HTERT RPE-1 (cell line): ENCODE measurements at regions not wholly inside any gene's neighbourhood (a gene's known extent, or its start where the extent isn't known, plus 50 kb on each side); places are given as distances from the start of the nearest gene placed in this dataset.

Source experiments
- in situ Hi-C: fragments of 300-500 bp; cut with MboI; formaldehyde crosslinking; loops from 4 replicates; pipeline ENCODE4 v1.14.3; 2020; ENCODE audit warnings: low sequenced_read_pairs

DNA sequence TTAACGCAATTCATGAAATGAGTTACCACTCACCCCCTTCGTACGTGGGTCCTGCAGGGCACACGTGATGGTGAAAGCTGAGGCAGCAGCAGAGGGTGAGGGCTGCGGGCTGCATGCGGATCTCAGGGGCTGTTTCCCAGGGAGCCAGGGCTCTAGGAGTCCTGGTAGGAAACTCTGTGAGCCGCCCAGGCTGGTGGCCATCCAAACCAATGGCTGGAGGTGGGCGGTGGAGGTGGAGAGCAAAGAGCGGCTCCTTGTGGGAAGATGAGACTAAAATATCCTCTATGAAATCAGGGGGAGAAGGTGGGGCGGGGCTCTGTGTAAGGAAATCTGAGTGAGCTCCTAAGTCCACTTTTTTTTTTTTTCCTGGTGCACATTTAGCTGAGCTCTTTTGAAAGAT lies 120.1 kb upstream of the SLC1A4 start:
- in situ Hi-C loops, result no loop called here

DNA sequence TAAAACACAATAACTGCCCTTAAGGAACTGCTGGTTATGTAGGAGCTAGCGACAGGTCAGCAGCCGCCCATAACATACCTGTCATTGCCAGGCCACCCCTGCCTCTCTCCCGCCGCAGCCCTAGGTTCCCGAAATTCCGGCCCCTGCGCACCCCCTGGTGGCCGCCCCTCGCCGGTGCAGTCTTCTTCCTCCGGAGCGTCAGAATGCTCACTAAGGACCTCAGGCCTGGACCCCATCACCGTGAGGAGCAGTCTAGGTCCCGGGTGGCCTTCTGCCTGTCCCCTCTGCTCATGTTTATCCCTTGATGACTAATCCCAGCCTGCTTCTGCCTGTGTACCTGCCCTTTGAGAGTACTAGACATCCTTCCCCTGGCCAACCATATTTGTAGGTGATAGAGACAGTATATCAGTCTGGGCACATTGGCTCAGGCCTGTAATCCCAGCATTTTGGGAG lies 115.7 kb upstream of the SLC1A4 start:
- in situ Hi-C loops, result no loop called here

DNA sequence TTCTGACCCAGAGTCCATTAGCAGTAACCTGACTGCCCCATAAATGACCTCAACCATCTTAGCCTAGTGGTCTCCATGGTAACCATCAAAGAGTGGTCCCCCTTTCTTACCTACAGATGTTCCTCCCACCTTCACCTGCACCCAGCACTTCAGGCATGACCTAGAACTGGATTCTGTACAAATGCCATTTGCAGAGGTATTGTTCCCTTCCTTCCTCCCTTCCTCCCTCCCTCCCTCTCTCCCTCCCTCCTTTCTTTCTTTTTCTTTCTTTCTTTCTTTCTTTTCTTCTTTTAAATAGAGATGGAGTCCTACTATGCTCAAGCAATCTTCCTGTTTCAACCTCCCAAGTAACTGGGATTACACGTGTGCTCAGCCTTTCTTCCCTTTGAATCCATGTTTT lies 114.6 kb upstream of the SLC1A4 start:
- in situ Hi-C loops, result no loop called here

DNA sequence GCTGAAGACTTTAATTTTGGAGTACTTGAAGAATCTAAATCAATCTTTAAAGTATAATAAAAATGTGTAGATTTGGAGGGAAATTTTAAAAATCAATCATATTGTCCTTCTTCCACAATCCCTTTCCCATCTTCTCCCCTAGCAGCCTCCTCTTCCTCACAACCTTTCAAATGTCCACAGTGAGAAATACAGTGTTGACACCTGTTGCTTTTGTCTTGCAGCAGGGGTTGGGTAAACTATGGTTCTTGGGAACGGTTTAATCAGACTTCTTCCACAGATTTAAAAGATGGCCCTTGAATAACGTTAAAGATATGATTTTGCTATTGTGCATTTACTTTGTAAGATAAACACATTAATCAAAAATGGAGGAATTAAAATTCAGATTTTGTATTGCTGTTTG lies 113.8 kb upstream of the SLC1A4 start:
- in situ Hi-C loops, result loop anchor here (25.0 kb wide), 1 partner anchor 288 kb away; no protein-coding TSS in a partner anchor

DNA sequence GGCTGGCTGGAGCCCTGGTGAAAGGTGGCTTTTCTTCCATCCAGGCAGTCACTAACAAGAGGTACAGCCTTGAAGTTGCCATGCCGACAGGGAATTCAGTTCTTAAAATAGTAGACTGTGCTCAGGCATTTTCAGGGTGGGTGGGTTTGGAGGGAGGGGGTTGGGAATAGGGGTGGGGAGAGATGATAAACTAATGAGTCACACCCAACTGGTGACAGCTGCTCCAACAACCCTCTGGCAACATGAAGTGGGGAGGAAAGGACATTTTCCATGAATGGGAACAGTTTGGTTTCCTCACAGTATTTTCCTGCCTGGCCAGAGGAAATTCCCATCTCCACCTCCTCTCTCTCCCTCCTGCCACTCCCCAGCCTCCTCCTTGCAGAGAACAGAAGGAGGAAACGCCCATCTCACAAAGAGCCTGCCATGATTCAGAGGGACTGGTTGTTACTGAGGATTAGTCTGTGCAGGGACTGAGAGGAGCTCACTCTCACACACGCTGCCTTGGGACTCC lies 113.0 kb upstream of the SLC1A4 start:
- in situ Hi-C loops, result loop anchor here (25.0 kb wide), 1 partner anchor 289 kb away; no protein-coding TSS in a partner anchor

DNA sequence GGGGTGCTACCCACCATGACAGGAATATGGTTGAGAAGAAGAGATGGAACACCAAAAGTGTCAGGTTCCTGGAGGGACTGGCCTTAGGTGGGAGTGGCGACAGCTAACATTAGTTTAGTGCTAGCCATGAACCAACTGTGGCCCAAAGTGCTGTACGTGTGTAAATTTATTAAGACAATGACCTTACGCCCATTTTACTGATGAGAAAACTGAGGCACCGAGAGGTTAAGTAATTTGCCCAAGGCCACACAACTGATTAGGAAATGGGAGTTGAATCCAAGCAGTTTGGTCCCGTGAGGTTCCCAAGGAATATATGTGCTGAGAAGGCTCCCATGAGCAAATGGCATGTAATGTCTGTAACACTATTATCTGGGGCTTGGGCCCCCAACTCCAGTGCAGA lies 109.5 kb upstream of the SLC1A4 start:
- in situ Hi-C loops, result loop anchor here (25.0 kb wide), 1 partner anchor 292 kb away; no protein-coding TSS in a partner anchor

DNA sequence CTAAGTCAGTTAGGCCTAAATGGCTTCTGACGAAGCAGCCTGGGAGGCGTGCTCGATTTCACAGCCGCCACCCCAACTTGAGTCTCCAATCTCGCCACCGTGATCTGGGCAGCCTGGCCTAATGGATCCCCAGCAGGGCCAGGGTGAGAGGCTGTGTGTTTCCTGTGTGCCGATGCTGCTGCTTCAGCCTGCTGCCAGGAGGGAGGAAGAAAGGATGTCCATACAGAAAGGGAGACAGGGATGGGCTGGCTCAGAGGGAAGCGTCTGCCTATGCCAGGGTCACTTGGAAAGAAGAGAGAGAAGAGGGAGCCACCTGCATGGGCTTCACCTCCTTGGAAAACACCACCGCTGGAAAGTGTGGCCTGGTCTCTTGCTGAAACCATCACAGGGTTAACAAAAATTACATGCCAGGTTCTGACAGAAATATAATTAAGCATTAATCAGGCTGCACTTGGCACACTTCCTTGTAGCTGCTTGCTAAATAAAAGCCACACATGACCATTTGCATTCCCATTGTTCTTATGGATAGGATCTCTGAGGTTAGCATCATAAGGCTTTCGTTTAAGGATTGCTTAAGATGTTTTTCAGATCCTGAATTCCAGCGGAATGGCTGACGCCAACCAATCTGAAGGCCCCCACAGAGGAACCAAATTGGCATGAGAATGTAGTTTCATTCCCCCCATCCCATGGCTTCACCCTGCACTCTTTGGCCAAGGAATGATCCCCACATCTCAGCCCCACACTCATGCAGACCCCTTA lies 108.8 kb upstream of the SLC1A4 start:
- in situ Hi-C loops, result loop anchor here (25.0 kb wide), 1 partner anchor 293 kb away; no protein-coding TSS in a partner anchor

DNA sequence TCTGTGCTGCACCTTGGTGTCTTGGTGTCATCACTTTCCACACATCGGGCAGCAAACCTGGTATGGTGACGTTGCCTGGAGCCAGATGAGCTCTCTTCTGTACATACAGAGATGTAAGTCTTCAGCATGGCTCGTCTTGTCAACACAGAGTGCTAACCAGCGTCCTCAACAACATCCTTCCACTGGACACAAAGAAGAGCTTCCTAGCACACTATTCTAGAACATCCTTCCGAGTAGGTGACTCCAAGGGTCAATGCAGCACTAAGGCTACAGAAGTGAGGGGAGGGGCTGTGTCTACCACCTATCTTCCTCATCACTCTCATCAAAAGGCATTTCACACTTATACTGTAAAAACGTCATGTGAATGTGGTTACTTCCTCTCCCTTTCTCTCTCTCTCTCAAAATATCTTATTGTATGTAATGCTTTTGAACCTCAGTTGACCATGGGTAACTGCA lies 108.1 kb upstream of the SLC1A4 start:
- in situ Hi-C loops, result loop anchor here (25.0 kb wide), 1 partner anchor 294 kb away; no protein-coding TSS in a partner anchor

DNA sequence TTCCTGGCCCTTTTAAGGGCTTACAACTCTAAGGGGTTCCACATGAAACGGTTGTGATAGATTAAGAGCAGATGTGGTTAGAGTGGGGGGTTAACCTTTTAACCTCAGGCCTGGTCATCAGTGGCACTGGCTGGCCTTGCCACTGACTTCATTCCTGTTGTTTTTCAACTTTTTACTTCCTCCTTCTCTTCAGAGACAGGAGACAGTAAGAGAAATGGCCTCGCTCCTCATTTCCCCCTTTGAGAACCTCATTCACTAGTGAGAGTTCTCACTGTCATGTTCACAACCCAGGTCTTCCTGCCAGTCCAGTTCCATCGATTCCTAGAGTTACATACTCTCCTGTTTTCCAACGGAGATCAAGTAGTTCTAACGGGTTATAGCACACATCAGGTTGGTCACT lies 101.6 kb upstream of the SLC1A4 start:
- in situ Hi-C loops, result loop anchor here (25.0 kb wide), 1 partner anchor 300 kb away; no protein-coding TSS in a partner anchor

DNA sequence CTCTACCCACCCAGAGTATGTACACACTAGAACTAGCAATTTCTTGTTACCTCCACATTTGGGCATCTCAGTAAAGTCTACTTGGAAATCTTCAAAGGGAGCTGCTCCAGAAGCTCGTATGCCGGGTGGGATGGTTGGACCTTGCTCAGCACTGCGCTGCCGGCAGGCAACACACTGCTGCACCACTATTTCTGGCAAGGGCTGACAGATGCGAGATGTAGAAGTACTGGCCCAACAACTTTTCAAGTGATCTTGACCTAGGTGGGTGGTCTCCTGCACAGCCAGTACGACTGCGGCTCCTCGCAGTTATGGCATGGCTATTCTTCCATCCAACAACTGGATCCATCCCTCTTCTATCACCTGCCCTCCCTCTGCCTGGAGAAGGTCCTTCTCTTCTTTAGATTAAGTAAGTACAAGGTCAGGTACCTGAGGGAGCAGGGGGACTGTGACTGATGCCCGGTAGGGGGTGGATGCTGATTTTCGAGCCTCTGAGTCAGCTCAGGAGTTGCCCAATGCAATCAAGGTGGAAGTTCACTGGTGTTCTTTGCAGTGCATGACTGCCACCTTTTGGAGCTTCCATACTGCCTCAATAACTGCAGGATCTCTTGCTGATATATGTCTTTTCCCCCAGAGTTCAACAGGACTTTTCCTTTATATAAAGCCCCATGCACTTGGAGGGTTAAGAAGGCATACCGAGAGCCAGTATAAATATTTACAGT lies 100.4 kb upstream of the SLC1A4 start:
- in situ Hi-C loops, result loop anchor here (25.0 kb wide), 1 partner anchor 301 kb away; no protein-coding TSS in a partner anchor

DNA sequence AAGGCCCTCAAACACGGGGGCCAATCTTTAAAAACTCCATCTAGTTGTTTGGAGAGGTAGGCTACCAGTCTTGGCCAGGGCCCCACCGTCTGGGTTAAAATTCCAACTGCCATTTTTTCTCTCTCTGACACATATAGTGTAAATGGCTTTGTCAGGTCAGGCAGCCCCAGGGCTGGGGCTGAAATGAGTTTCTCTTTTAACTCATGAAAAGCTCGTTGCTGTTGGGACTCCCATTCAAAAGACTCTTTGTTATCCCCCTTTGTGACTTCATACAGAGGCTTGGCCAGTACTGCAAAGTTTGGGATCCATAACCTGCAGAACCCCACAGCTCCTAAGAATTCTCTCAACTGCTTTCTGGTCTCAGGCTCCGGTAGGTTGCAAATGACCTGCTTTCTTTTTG lies 99.4 kb upstream of the SLC1A4 start:
- in situ Hi-C loops, result loop anchor here (25.0 kb wide), 1 partner anchor 303 kb away; no protein-coding TSS in a partner anchor

DNA sequence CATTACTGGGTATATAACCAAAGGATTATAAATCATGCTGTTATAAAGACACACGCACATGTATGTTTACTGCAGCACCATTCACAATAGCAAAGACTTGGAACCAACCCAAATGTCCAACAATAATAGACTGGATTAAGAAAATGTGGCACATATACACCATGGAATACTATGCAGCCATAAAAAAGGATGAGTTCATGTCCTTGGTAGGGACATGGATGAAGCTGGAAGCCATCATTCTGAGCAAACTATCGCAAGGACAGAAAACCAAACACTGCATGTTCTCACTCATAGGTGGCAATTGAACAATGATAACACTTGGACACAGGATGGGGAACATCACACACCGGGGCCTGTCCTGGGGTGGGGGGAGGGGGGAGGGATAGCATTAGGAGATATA lies 92.6 kb upstream of the SLC1A4 start:
- in situ Hi-C loops, result loop anchor here (25.0 kb wide), 1 partner anchor 309 kb away; no protein-coding TSS in a partner anchor

DNA sequence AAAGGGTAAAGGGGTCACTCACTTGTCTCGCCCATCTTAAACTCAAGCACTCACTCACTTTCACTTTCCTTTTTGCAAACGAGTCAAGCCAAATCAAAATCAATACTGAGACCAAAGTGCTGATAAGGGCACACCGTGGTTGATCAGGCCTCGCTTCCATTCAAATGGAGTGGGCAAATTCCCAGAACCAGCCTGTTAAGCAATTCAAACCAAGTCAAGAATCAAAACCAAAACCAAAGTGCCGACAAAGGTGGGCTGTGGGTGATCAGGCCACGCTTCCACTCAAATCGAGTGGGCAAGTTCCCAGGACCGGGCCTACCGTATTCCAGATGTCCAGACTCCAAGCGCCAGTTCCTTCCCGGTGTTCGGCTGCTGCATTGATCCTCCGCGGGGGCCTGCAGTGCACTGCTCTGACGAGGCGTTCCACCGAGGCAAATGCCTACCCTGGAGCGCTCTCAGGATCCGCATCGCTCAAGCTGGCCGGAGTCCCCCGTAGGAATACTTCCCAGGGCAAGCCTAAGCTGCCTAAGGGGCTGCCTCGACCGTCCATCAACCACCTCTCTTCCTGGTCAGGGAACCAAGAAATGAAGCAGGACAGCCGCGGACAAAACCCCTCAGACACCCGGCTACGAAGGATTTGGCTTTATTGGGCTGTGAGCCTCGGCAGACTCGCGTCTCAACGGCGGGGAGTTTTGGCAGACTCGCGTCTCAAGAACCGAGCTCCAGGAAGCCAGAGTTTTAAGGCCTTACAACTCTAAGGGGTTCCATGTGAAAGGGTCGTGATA lies 89.9 kb upstream of the SLC1A4 start:
- in situ Hi-C loops, result loop anchor here (25.0 kb wide), 1 partner anchor 312 kb away; no protein-coding TSS in a partner anchor

DNA sequence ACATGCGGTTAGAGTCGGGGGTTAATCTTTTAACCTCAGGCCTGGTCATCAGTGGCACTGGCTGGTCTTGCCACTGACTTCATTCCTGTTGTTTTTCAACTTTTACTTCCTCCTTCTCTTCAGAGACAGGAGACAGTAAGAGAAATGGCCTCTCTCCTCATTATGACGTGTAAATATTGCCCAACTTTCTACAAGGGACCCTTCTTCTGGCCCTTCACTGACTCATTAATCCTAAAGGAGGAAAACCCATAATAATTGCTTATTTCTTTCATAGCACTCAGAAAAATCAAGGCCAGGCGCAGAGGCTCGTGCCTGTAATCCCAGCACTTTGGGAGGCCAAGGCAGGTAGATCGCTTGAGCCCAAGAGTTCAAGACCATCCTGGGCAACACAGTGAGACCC lies 89.3 kb upstream of the SLC1A4 start:
- in situ Hi-C loops, result loop anchor here (25.0 kb wide), 2 partner anchors 137 to 313 kb away; no protein-coding TSS in a partner anchor

DNA sequence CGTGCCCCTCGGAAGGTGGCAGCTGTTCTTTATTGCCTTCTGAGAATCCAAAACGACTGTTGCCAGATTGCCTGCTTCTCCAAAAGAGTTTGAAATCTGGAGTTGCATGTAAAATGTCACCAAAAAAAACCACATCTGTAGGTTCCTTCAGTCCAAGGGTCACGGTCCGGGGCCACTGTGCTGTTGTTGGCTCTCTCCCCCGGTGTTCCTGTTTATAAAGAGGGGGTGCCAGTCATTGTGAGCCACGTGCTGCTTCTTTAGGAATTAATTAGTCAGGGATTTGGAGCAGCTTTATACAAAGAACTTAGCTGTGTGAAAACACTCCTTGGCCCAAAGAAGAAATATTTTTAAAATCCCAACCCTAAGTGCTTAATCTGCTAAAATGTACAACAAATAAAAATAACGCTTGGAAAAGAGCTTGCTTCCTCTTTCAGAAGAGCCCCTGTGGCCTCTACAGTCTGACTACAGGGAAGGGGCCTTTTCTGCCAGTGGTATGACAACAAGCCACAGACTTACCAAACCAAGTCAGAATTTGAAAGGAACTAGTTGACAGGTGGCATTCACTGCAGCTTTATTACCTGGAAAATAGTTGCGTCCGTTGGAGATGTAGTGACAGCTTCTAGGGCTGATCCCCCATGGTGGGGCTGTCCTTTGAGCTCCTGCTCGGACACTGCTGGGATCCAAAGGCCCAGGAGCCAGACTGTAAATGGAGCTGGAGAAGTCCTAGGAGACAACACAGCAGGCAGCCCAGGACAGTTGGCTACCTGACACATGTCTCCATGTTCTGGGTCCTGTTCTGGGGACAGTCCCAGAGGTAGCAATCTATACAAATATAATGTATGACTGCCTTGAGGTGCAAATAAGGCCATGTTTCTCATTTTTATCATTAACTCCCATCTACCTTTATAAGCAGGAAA lies 84.5 kb upstream of the SLC1A4 start:
- in situ Hi-C loops, result loop anchor here (25.0 kb wide), 1 partner anchor 133 kb away; no protein-coding TSS in a partner anchor

DNA sequence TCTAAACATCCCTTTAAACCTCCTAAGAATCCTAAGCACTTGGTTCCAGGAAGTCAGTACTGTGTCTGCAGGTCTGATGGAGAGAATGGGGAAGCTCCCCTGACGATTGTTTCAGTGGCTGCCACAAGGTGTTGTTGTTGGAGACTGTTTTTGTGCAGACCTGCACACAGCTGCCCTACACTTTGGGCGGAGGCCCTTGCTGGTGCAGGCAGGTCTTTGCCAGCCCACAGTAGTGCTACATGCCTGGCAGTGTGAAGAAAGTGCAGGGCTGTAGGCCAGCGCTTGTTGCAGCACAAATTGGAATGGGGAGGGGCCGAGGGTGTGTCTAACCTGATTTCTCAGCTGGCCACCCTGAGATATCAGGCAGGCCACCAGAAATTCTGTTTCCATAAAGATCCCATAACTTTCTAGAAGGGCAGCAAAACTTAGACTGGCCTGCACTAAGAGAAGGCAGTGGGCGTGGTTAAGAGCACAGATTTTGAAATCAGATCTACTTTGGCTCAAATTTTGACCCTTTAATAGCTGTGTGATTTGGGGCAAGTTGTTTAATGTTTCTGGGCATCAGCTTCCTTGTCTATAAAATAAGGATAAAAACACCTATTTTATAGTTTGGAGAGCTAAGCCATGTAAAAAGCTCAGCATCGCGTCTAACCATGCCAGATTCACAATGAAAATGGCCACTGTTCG lies 83.7 kb upstream of the SLC1A4 start:
- in situ Hi-C loops, result loop anchor here (25.0 kb wide), 1 partner anchor 132 kb away; no protein-coding TSS in a partner anchor

DNA sequence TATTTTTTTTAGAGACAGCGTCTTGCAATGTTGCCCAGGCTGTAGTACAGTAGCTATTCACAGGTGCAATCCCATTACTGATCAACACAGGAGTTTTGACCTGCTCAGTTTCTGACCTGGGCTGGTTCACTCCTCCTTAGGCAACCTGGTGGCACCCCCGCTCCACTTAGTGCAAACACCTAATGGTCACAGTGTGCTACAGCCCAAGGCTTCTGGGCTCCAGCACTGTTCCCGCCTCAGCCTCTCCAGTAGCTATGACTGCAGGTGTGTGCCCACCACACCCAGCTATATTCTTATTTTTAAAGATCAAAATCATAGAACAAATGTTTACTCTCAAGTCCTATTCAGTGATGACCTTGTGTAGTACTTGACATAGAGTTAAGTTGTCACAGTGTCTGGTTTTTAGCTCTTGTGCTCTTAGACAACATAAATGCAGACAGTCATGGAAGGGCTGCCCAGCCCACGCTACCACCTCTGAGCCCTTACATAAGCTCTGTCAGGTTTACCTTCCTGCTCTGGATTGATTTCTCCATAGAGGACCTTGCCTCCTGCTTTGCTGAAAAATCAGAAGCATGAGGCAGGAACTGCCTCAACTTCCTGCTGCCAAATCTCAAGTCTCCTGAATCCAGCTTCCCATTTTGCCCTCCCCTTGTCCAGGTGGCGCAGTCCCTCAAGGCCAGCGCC lies 82.2 kb upstream of the SLC1A4 start:
- in situ Hi-C loops, result loop anchor here (25.0 kb wide), 1 partner anchor 130 kb away; no protein-coding TSS in a partner anchor

DNA sequence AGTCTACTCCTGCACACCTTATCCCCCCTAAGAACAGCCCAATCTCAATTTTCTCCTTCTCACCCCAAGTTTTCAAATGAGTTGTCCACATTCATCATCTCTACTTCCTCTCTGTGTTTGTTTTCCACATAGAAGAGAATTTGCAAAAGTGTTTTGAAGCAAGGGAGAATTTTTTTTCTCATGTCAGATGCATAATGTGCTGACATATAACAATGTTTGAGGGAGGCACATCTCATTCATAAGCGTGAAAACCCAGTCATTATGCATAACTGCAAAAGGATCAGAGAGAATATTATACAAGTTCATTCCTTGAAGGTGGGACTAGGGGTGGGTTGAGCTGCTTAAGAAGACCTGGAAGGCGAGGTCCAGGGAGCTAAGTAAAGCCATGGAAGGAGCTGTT lies 80.8 kb upstream of the SLC1A4 start:
- in situ Hi-C loops, result loop anchor here (25.0 kb wide), 1 partner anchor 129 kb away; no protein-coding TSS in a partner anchor
